B cell (primary cell): ENCODE measurements at regions not wholly inside any gene's neighbourhood (a gene's known extent, or its start where the extent isn't known, plus 50 kb on each side); places are given as distances from the start of the nearest gene placed in this dataset.

Source experiments
- ATAC-seq: fragments of 200-7000 bp; cut with Tn5 transposase; one replicate; pipeline ENCODE4 v1.10.0; 2021; ENCODE audit warnings: low read depth, mild to moderate bottlenecking, moderate number of reproducible peaks, moderate library complexity
- CTCF ChIA-PET: fragments of 350-600 bp; sonication (Branson Sonifier 250); formaldehyde crosslinking; loops from one replicate; lab custom pipeline; 2021; ENCODE audit warnings: antibody characterized with exemption, inconsistent platforms; lab: Charles Lee
- POLR2A ChIA-PET: fragments of 350-600 bp; sonication (Branson Sonifier 250); formaldehyde crosslinking; loops from one replicate; lab custom pipeline; 2021; ENCODE audit warnings: antibody characterized with exemption; lab: Charles Lee
- DNase-seq: peaks from one replicate; pipeline ENCODE4 v3.0.0; 2013
- H2AFZ ChIP-seq: 2 replicates; pipeline ENCODE4 v1.6.1; 2012; ENCODE audit warnings: mild to moderate bottlenecking, low read depth, low read length; ENCODE audit not compliant: insufficient read depth, poor library complexity, severe bottlenecking
- H3K27ac ChIP-seq, 2 donors: 1 replicate in 1 of 2; 2 replicates in 1 of 2; pipeline ENCODE4 v1.5.1; 2012 to 2013; ENCODE audit warnings: low read length in 2 of 2, mild to moderate bottlenecking in 2 of 2, moderate library complexity in 1 of 2
- H3K27me3 ChIP-seq, 4 experiments: fragments of 200-600 bp in 1 of 4; sonication (generic) in 1 of 4; replicated peaks in 1 of 4; 1 replicate in 2 of 4; 2 replicates in 2 of 4; pipeline versions ENCODE4 v1.6.1 to v1.7.0; 2013 to 2016; ENCODE audit warnings: low read length in 3 of 4, mild to moderate bottlenecking in 2 of 4, mixed read lengths in 1 of 4, moderate library complexity in 1 of 4; ENCODE audit not compliant: insufficient read depth in 4 of 4, control insufficient read depth in 3 of 4; ENCODE audit errors: control extremely low read depth in 1 of 4
- H3K36me3 ChIP-seq, 2 experiments: replicated peaks in 1 of 2; 1 replicate in 1 of 2; 2 replicates in 1 of 2; pipeline versions ENCODE4 v1.6.1 to v1.7.1; 2013; ENCODE audit warnings: low read length in 1 of 2; ENCODE audit not compliant: insufficient read depth in 2 of 2, control insufficient read depth in 1 of 2; ENCODE audit errors: control extremely low read depth in 1 of 2, extremely low read depth in 1 of 2
- H3K4me1 ChIP-seq, 2 donors: fragments of 200-600 bp in 1 of 2; sonication (generic) in 1 of 2; 1 replicate in 1 of 2; 2 replicates in 1 of 2; pipeline versions ENCODE4 v1.5.1 to v1.6.1; 2013 to 2017; ENCODE audit warnings: low read length in 2 of 2; ENCODE audit not compliant: control insufficient read depth in 2 of 2, insufficient read depth in 2 of 2
- H3K4me2 ChIP-seq: replicated peaks from 2 replicates; pipeline ENCODE3; 2012; ENCODE audit warnings: mild to moderate bottlenecking, low read depth, low read length; ENCODE audit not compliant: poor library complexity, severe bottlenecking
- H3K4me3 ChIP-seq, 5 experiments: fragments of 200-600 bp in 1 of 5; sonication (generic) in 1 of 5; 1 replicate in 3 of 5; 2 replicates in 2 of 5; pipeline versions ENCODE4 v1.5.1 to v1.7.0; 2011 to 2016; ENCODE audit warnings: low read length in 4 of 5, mild to moderate bottlenecking in 4 of 5, low read depth in 2 of 5, control low read depth in 1 of 5, moderate library complexity in 1 of 5; ENCODE audit not compliant: insufficient read depth in 1 of 5; ENCODE audit errors: control extremely low read depth in 1 of 5, extremely low read depth in 1 of 5
- H3K79me2 ChIP-seq: fragments of 200-600 bp; sonication (generic); one replicate; pipeline ENCODE4 v1.6.0; 2016; ENCODE audit warnings: low read length; ENCODE audit not compliant: control insufficient read depth, insufficient read depth
- H3K9ac ChIP-seq: fragments of 200-600 bp; sonication (generic); 2 replicates; pipeline ENCODE4 v1.6.1; 2017; ENCODE audit warnings: mild to moderate bottlenecking, low read length, moderate library complexity
- H3K9me3 ChIP-seq, 3 donors: one replicate each; pipeline versions ENCODE4 v1.6.1 to v1.7.1; 2013; ENCODE audit warnings: low read length in 2 of 3; ENCODE audit not compliant: control insufficient read depth in 2 of 3, insufficient read depth in 1 of 3; ENCODE audit errors: control extremely low read depth in 1 of 3
- H4K20me1 ChIP-seq: 2 replicates; pipeline ENCODE4 v1.6.0; 2012; ENCODE audit warnings: mild to moderate bottlenecking, low read length; ENCODE audit not compliant: insufficient read depth, control insufficient read depth, poor library complexity, severe bottlenecking
- H3K27ac Mint-ChIP-seq: one replicate; pipeline ENCODE4 v1.8.0; 2021; ENCODE audit warnings: mixed read lengths
- H3K27me3 Mint-ChIP-seq: one replicate; pipeline ENCODE4 v1.8.0; 2021; ENCODE audit warnings: mixed read lengths
- H3K4me1 Mint-ChIP-seq: one replicate; pipeline ENCODE4 v1.8.0; 2021; ENCODE audit warnings: mixed read lengths
- H3K4me3 Mint-ChIP-seq: one replicate; pipeline ENCODE4 v1.8.0; 2021; ENCODE audit warnings: mixed read lengths
- H3K9me3 Mint-ChIP-seq: one replicate; pipeline ENCODE4 v1.8.0; 2022; ENCODE audit warnings: mixed read lengths; ENCODE audit not compliant: insufficient read depth
- CTCF ChIP-seq: fragments of 200-600 bp; IDR thresholded peaks from one replicate; pipeline ENCODE4 v1.8.0; 2022; ENCODE audit warnings: antibody characterized with exemption, mild to moderate bottlenecking
- EZH2 ChIP-seq: IDR thresholded peaks from 2 replicates; pipeline ENCODE4 v1.6.1; 2012; ENCODE audit warnings: borderline replicate concordance, low read depth, mild to moderate bottlenecking, moderate library complexity, low read length; ENCODE audit not compliant: insufficient read depth, poor library complexity, severe bottlenecking
- WGBS: methylation state at CpG from one replicate; pipeline ENCODE4 v1.1.5; 2013; ENCODE audit warnings: missing lambda C conversion rate; ENCODE audit not compliant: insufficient coverage; 5-methylcytosine and 5-hydroxymethylcytosine counted together
- intact Hi-C: fragments of 100-400 bp; cut with micrococcal nuclease; formaldehyde crosslinking; loops from one replicate; pipeline ENCODE4 v1.10.0; 2022

GRCh38 chr11:87634331-87634730, 540.9 kb downstream of the RAB38 start:
- Histone ChIP-seq H3K27me3 (no peaks in the 10 kb centered on the region), H3K4me1 (no peaks in the 10 kb centered on the region), H3K4me2 (no peak overlapping the region), H3K9me3 (no peaks in the 10 kb centered on the region), H4K20me1 (no peaks in the 10 kb centered on the region), H3K27ac (no peak overlapping the region), H3K79me2 (no peaks in the 10 kb centered on the region), H3K4me3 (no peak overlapping the region), H3K9ac (no peak overlapping the region), H3K36me3 (no peaks in the 10 kb centered on the region), H2AFZ (no peak overlapping the region)
- no peak for TF ChIP-seq CTCF
- TF ChIP-seq EZH2, result no peak
- Mint-ChIP-seq H3K4me3 (no peak overlapping the region), H3K27ac (no peak overlapping the region), H3K9me3 (peaks cover 2% of the 10 kb centered on the region), H3K4me1 (no peaks in the 10 kb centered on the region), H3K27me3 (no peaks in the 10 kb centered on the region)
- no peak for ATAC-seq
- ChIA-PET POLR2A (no interaction called here), CTCF (no interaction called here)
- DNase-seq, result no peak
- intact Hi-C loops, result no loop called here
- 57% methylated on average over 2 of the region's 3 CpGs for WGBS

GRCh38 chr11:87628957-87629356, 546.3 kb downstream of the RAB38 start:
- H3K36me3 ChIP-seq, result no peaks in the 10 kb centered on the region
- no peak overlapping the region for H3K9ac ChIP-seq
- H3K4me3 ChIP-seq, result no peak overlapping the region
- Mint-ChIP-seq H3K4me1 (no peaks in the 10 kb centered on the region), H3K27me3 (no peaks in the 10 kb centered on the region), H3K4me3 (no peak overlapping the region), H3K9me3 (peaks cover 6% of the 10 kb centered on the region), H3K27ac (no peak overlapping the region)
- no peak overlapping the region for H2AFZ ChIP-seq
- ATAC-seq (no peak), DNase-seq (no peak)
- ChIA-PET CTCF (no interaction called here), POLR2A (no interaction called here)
- no peak overlapping the region for H3K27ac ChIP-seq
- TF ChIP-seq EZH2 (no peak), CTCF (no peak)
- intact Hi-C loops, result no loop called here
- no peaks in the 10 kb centered on the region for H4K20me1 ChIP-seq
- no peaks in the 10 kb centered on the region for H3K27me3 ChIP-seq
- no peak overlapping the region for H3K4me2 ChIP-seq
- no peaks in the 10 kb centered on the region for H3K79me2 ChIP-seq
- H3K9me3 ChIP-seq, result peaks cover 0 to under 1% (median 0%) of the 10 kb centered on the region in 3 donors
- H3K4me1 ChIP-seq, result no peaks in the 10 kb centered on the region
